ENCODE measurements at regions not wholly inside any gene's neighbourhood (a gene's known extent, or its start where the extent isn't known, plus 50 kb on each side); places are given as distances from the start of the nearest gene placed in this dataset.

- no peak overlapping the region for H4K91ac ChIP-seq (ENCODE audit: insufficient read length, low read depth, low read length)
- no peak overlapping the region for H4K8ac ChIP-seq (replicated peaks; ENCODE audit: insufficient read length, low read depth, low read length)
- no peak overlapping the region for H3K9ac ChIP-seq (ENCODE audit: extremely low read depth, insufficient read length, low read length)
- H3K56ac ChIP-seq (ENCODE audit: insufficient read length, low read depth, low read length) = no peak overlapping the region
- H3K79me2 ChIP-seq (ENCODE audit: insufficient read depth, low read length) = no peaks in the 10 kb centered on the region; the same call in 1 of the 2 replicates
- no peak overlapping the region for H2BK20ac ChIP-seq (ENCODE audit: low read depth, low read length, poor library complexity, severe bottlenecking)
- H3K23ac ChIP-seq (ENCODE audit: insufficient read length, low read depth, low read length) = no peak overlapping the region
- peaks cover 2% of the 10 kb centered on the region for H4K20me1 ChIP-seq (ENCODE audit: control insufficient read depth, insufficient read depth, insufficient read length)
- H2BK15ac ChIP-seq (ENCODE audit: low read depth, low read length) = no peak overlapping the region
- TF ChIP-seq, protein P1, sequence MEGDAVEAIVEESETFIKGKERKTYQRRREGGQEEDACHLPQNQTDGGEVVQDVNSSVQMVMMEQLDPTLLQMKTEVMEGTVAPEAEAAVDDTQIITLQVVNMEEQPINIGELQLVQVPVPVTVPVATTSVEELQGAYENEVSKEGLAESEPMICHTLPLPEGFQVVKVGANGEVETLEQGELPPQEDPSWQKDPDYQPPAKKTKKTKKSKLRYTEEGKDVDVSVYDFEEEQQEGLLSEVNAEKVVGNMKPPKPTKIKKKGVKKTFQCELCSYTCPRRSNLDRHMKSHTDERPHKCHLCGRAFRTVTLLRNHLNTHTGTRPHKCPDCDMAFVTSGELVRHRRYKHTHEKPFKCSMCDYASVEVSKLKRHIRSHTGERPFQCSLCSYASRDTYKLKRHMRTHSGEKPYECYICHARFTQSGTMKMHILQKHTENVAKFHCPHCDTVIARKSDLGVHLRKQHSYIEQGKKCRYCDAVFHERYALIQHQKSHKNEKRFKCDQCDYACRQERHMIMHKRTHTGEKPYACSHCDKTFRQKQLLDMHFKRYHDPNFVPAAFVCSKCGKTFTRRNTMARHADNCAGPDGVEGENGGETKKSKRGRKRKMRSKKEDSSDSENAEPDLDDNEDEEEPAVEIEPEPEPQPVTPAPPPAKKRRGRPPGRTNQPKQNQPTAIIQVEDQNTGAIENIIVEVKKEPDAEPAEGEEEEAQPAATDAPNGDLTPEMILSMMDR (conservative IDR thresholded peaks at IDR 0.05) = peak; percentile 36; the same call in 2 of the 3 replicates
- H2BK120ac ChIP-seq (ENCODE audit: low read depth, low read length, poor library complexity, severe bottlenecking) = no peak overlapping the region
- no peak overlapping the region for H4K5ac ChIP-seq (ENCODE audit: insufficient read length, low read depth, low read length)
- no peak overlapping the region for H3K18ac ChIP-seq (ENCODE audit: insufficient read length, low read depth, low read length)
- H3K79me1 ChIP-seq (ENCODE audit: insufficient read depth, low read depth, low read length, poor library complexity, severe bottlenecking) = no peaks in the 10 kb centered on the region
- H3T11ph ChIP-seq (ENCODE audit: low read length) = no peak overlapping the region
- no peak overlapping the region for H3K27ac ChIP-seq (ENCODE audit: insufficient read length, low read depth, low read length)
- H2AFZ ChIP-seq (ENCODE audit: low read length) = no peak overlapping the region
- peak overlapping the region; percentile 66 for H3K4me2 ChIP-seq (ENCODE audit: insufficient read depth, insufficient read length, low read length)
- peaks cover 45 to 58% of the 10 kb centered on the region in 2 experiments for H3K4me1 Mint-ChIP-seq
- H2BK12ac ChIP-seq (ENCODE audit: insufficient read length, low read depth, low read length) = no peak overlapping the region
- H3K4ac ChIP-seq (ENCODE audit: low read depth, low read length) = no peak overlapping the region
- DNase-seq = peak; percentile 77
- WGBS (ENCODE audit: extremely low coverage, insufficient read length, low lambda C conversion rate) = no CpG with 5 or more reads among the region's 35 CpGs
- peaks cover 3 to 7% of the 10 kb centered on the region in 2 experiments; a peak in 4 of 5 replicates for H3K9me3 Mint-ChIP-seq
- peaks cover 4% of the 10 kb centered on the region for H3K4me1 ChIP-seq (ENCODE audit: insufficient read depth, low read length)
- peak overlapping the region; percentile 51 to 70 for H3K4me3 Mint-ChIP-seq
- no peak overlapping the region for H2AK5ac ChIP-seq (ENCODE audit: insufficient read length, low read length)
- H3K27me3 Mint-ChIP-seq (ENCODE audit: low read depth) = peaks cover 87% of the 10 kb centered on the region
- H3K9me3 ChIP-seq (ENCODE audit: control insufficient read depth, low read depth, low read length) = no peaks in the 10 kb centered on the region
- peaks cover 22% of the 10 kb centered on the region; the same call in 1 of the 2 replicates for H3K27me3 ChIP-seq (ENCODE audit: insufficient read depth, low read length)
- peak overlapping the region in 2 of 3 experiments; percentile 17 to 96; a peak in 4 of 7 replicates for H3K27ac Mint-ChIP-seq
- peaks cover 0 to 7% (median 7%) of the 10 kb centered on the region in 3 experiments; a peak in 3 of 7 replicates for H3K36me3 Mint-ChIP-seq (ENCODE audit: insufficient read depth in 1 of 3, low read depth in 3 of 3)
- peaks cover 12% of the 10 kb centered on the region for H3K23me2 ChIP-seq (ENCODE audit: insufficient read length, low read depth, low read length, poor library complexity, severe bottlenecking)
- no peak overlapping the region for H2BK5ac ChIP-seq (ENCODE audit: insufficient read length, low read length)
- H3K14ac ChIP-seq (ENCODE audit: insufficient read depth, low read length) = 0 out of 2 replicates have a peak overlapping the region, but pooled peaks have one; percentile 11
Measured at GRCh38 chr16:85334718-85335583, 222.7 kb upstream of the CIBAR2 start.

Measured in H9 (cell line).